ENCODE measurements at regions not wholly inside any gene's neighbourhood (a gene's known extent, or its start where the extent isn't known, plus 50 kb on each side); places are given as distances from the start of the nearest gene placed in this dataset.

DNA sequence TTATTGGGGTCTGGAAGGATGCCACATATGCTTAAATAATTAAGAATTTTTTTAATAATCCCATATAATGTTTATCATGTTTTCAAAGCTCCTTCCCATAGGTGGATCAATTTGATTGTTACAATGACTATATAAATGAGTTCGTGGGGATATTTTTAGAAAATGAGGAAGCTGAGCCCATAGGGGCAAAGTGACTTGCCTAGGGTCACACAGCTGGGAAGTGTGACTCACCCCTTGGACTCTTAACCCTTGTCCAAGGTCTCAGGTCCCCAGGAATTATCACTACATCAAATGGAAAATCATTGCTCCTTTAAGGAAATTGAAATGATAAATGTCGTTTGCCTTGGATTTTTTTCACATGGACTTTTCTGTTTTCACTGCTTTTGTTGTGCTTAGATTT, 161.2 kb upstream of the RGMA start:
- no peak overlapping the region for H3K9ac ChIP-seq (replicated peaks in 1 of 4; ENCODE audit: extremely low read depth in 1 of 4, low read depth in 3 of 4, low read length in 3 of 4)
- H2BK12ac ChIP-seq (ENCODE audit: low read depth, low read length) = no peak overlapping the region
- H3K79me2 ChIP-seq (ENCODE audit: control insufficient read depth in 1 of 2, insufficient read depth in 2 of 2, low read length in 2 of 2) = no peaks in the 10 kb centered on the region
- no peak overlapping the region for H3K18ac ChIP-seq (ENCODE audit: extremely low read depth, low read length)
- ChIA-PET CTCF (ENCODE audit: partially characterized antibody) (interaction anchor here (1.2 kb wide), 3 partner anchors 12 to 192 kb away, joined by 3 read pairs; no protein-coding TSS in a partner anchor), POLR2A (ENCODE audit: partially characterized antibody) (interaction anchor here (0.7 to 0.9 kb wide), 2 partner anchors 15 to 27 kb away, joined by 3 read pairs; no protein-coding TSS in a partner anchor)
- H4K20me1 ChIP-seq (replicated peaks in 1 of 2; ENCODE audit: control insufficient read depth in 1 of 2, insufficient read depth in 2 of 2, low read length in 2 of 2) = no peaks in the 10 kb centered on the region
- no peaks in the 10 kb centered on the region for H3K9me3 ChIP-seq (ENCODE audit: insufficient read depth in 2 of 2, low read depth in 1 of 2, low read length in 1 of 2)
- H2BK5ac ChIP-seq (ENCODE audit: low read depth, low read length) = no peak overlapping the region
- no peak overlapping the region for H2AK5ac ChIP-seq (ENCODE audit: low read depth, low read length)
- H3K4me1 ChIP-seq (replicated peaks in 1 of 4; ENCODE audit: control insufficient read depth in 3 of 4, insufficient read depth in 4 of 4, low read length in 3 of 4) = peaks cover 0 to 3% (median 1%) of the 10 kb centered on the region in 4 experiments; a peak in 2 of 7 replicates
- no peaks in the 10 kb centered on the region for H3K23me2 ChIP-seq (ENCODE audit: low read depth, low read length)
- no peak overlapping the region for H2BK120ac ChIP-seq (replicated peaks; ENCODE audit: low read depth, low read length)
- no peak overlapping the region for H3K56ac ChIP-seq (replicated peaks; ENCODE audit: insufficient read length, low read depth, low read length)
- no peak overlapping the region for H3K23ac ChIP-seq (ENCODE audit: insufficient read length)
- H2BK15ac ChIP-seq (ENCODE audit: low read length) = no peak overlapping the region
- H4K91ac ChIP-seq (replicated peaks; ENCODE audit: insufficient read length, low read length) = no peak overlapping the region
- H3K14ac ChIP-seq (ENCODE audit: insufficient read length) = no peak overlapping the region
- H3K36me3 ChIP-seq (ENCODE audit: control insufficient read depth in 2 of 4, insufficient read depth in 4 of 4, low read length in 3 of 4) = no peaks in the 10 kb centered on the region
- FAIRE-seq = no peak
- no peak overlapping the region for H4K8ac ChIP-seq (ENCODE audit: extremely low read depth, insufficient read depth, low read length)
- no peak overlapping the region for H4K5ac ChIP-seq (ENCODE audit: insufficient read length, low read depth, low read length)
- WGBS, 2 experiments (ENCODE audit: extremely low coverage in 1 of 2, insufficient coverage in 1 of 2, insufficient read length in 1 of 2, insufficient replicate concordance in 2 of 2, low coverage in 1 of 2, low lambda C conversion rate in 2 of 2, missing lambda C conversion rate in 1 of 2) = 77% methylated on average over 2 of the region's 2 CpGs; no CpG with 5 or more reads in 1 of the 2 experiments
- H3K27me3 ChIP-seq (replicated peaks in 1 of 4; ENCODE audit: control insufficient read depth in 3 of 4, extremely low read depth in 1 of 4, insufficient read depth in 3 of 4, low read length in 3 of 4) = no peaks in the 10 kb centered on the region; a peak in 1 of 7 replicates
- no peak overlapping the region for H2BK20ac ChIP-seq (ENCODE audit: low read length)
- H3K4me2 ChIP-seq (ENCODE audit: insufficient read depth in 1 of 2, low read depth in 2 of 2, low read length in 2 of 2) = no peak overlapping the region
- no peak overlapping the region for H2AFZ ChIP-seq (ENCODE audit: low read length)
- no peak overlapping the region for H3K4me3 ChIP-seq (ENCODE audit: extremely low read depth in 1 of 4, insufficient read depth in 2 of 4, low read depth in 3 of 4, low read length in 4 of 4)
- no peak overlapping the region for H3K4ac ChIP-seq (replicated peaks; ENCODE audit: insufficient read length, low read depth, low read length)
- no peaks in the 10 kb centered on the region for H3K79me1 ChIP-seq (ENCODE audit: low read depth, low read length)
- no peak overlapping the region for H3K27ac ChIP-seq (ENCODE audit: low read depth, low read length)
- no peak for DNase-seq (ENCODE audit: low read depth in 1 of 2, low spot score in 2 of 2)
- TF ChIP-seq TAF1 (IDR thresholded peaks at IDR 0.05; ENCODE audit: low read depth, low read length) (no peak), CHD2 (IDR thresholded peaks at IDR 0.05; ENCODE audit: low read length) (no peak), SIX5 (IDR thresholded peaks at IDR 0.05; ENCODE audit: low read depth, low read length) (no peak), ZNF274 (IDR thresholded peaks at IDR 0.05; ENCODE audit: borderline replicate concordance, extremely low read depth, low read length) (no peak), NRF1 (IDR thresholded peaks at IDR 0.05; ENCODE audit: low read depth, low read length) (no peak), HDAC6 (IDR thresholded peaks at IDR 0.05; ENCODE audit: low read depth, low read length) (no peak), KDM4A (IDR thresholded peaks at IDR 0.05; ENCODE audit: low read depth, low read length, severe bottlenecking) (no peak), MAFK (IDR thresholded peaks at IDR 0.05; ENCODE audit: low read depth, low read length) (no peak), CREB1 (IDR thresholded peaks at IDR 0.05) (no peak), RXRA (IDR thresholded peaks at IDR 0.05; ENCODE audit: insufficient read depth, low read depth, low read length) (no peak), SAP30 (IDR thresholded peaks at IDR 0.05; ENCODE audit: insufficient read depth, insufficient replicate concordance, low read length) (no peak), FOSL1 (IDR thresholded peaks at IDR 0.05; ENCODE audit: insufficient read depth, low read depth, low read length) (no peak), BCL11A (IDR thresholded peaks at IDR 0.05; ENCODE audit: low read depth in 2 of 2, low read length in 2 of 2) (no peak), JUND (IDR thresholded peaks at IDR 0.05; ENCODE audit: low read length) (no peak)
- TF ChIP-seq, protein P1, sequence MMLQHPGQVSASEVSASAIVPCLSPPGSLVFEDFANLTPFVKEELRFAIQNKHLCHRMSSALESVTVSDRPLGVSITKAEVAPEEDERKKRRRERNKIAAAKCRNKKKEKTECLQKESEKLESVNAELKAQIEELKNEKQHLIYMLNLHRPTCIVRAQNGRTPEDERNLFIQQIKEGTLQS (IDR thresholded peaks at IDR 0.05; ENCODE audit: insufficient read depth, low read depth, low read length) = no peak

All from H1 (cell line).